Activated CD4-positive, alpha-beta T cell treated with anti-CD3 and anti-CD28 coated beads for 48 hours (primary cell): ENCODE measurements at regions not wholly inside any gene's neighbourhood (a gene's known extent, or its start where the extent isn't known, plus 50 kb on each side); places are given as distances from the start of the nearest gene placed in this dataset.
"Not testable (repeated sequence)": the region's sequence is repeated elsewhere in the genome, so short reads cannot be mapped to it uniquely, and the experiment has no call there.

Experiments used
- DNase-seq: peaks from one replicate; pipeline ENCODE4 v3.0.0-alpha.2; 2020

GRCh38 chr4:115529126-115529525 is 415.7 kb upstream of the NDST4 start:
- no peak for DNase-seq

DNA sequence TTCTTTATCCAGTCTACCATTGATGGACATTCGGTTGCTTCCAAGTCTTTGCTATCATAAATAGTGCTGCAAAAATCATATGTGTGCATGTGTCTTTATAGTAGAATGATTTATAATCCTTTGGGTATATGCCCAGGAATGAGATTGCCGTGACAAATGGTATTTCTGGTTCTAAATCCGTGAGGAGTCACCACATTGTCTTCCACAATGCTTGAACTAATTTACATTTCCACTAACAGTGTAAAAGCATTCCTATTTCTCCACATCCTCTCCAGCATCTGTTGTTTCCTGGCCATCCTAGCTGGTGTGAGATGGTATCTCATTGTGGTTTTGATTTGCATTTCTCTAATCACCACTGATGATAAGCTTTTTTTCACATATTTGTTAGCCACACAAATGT is 406.1 kb upstream of the NDST4 start:
- not testable (repeated sequence) for DNase-seq

- DNase-seq: no peak
Measured at GRCh38 chr4:115515772-115516171, 402.4 kb upstream of the NDST4 start.

DNA sequence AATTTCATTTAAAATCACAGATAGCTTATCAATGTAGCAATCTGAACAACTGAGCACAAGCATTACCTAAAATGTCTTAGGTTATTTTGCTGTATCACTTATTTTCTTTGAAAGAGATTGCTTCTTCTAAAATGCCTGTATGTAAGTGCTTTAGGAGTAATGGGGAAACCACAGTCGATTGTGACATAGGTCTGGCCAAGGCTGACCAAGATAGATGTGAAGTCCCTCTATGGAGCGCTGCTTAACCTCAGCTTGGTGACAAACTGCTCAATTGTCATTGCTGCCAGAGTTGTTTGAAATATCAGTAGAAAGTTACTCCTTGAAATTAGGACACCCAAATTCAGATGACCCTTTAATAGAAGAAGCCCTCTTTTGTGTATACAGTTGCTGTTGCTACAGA is 401.9 kb upstream of the NDST4 start:
- DNase-seq: no peak

DNA sequence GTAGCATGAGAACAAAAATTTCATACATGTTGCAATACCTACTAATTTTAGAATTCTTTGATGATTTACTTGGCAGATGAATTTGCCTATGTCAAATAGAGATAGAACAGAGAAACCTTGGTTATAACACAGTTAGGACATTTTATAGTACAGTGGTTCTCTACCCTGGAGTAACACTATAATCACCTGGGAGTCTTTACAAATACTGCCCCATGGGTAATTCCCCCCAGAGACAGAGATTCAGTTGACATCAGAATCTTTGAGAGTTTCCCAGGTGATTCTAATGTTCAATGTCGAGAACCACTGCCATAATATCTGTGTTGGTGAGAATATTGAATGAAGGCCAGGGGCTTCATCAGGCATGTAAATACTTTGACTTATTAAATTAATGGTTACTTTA is 401.3 kb upstream of the NDST4 start:
- no peak for DNase-seq

GRCh38 chr4:115505326-115505725 is 391.9 kb upstream of the NDST4 start:
- no peak for DNase-seq

- DNase-seq: no peak
Measured at GRCh38 chr4:115501656-115502055, 388.2 kb upstream of the NDST4 start.

DNA sequence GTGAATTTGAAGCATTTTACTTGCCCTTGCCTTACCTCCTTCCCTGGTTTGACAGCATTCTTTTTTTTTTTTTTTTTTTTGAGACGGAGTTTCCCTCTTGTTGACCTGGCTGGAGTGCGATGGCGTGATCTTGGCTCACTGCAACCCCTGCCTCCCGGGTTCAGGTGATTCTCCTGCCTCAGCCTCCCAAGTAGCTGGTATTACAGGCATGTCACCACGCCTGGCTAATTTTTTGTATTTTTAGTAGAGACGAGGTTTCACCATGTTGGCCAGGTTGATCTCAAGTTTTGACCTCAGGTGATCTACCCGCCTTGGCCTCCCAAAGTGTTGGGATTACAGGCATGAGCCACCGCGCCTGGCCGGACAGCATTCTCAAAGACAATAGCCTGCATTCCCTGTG is 380.4 kb upstream of the NDST4 start:
- DNase-seq: not testable (repeated sequence)

DNA sequence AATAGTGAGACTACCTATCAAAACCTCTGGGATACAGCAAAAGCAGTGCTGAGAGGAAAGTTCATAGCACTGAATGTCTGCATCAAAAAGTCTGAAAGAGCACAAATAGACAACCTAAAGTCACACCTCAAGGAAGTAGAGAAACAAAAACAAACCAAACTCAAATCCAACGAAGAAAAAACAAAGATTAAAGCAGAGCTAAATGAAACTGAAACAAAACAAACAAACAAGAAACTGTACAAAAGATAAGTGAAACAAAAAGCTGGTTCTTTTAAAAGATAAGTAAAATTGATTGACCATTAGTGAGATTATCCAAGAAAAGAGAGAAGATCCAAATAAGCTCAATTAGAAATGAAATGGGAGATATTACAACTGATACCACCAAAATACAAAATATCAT is 378.3 kb upstream of the NDST4 start:
- no peak for DNase-seq

- no peak for DNase-seq
Measured at GRCh38 chr4:115489279-115489678, 375.9 kb upstream of the NDST4 start.

DNA sequence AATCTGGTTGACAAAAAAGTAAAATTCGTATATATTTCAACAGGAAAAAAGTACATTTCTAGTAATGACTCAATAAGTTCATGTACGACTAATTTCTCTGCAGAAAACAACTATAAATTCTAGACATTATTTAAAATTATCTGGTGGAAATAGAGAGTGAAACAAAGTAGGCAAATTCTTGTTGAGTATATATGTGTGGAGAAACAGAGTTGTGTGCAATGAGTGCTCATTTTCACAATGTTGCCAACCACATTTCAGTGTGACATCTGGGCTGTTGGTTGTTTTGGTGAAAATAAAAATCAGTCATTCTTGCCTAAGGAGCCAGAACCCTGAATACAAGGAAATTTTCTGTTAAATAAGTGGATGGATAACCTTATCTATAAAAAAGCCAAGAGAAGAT is 372.0 kb upstream of the NDST4 start:
- no peak for DNase-seq

DNA sequence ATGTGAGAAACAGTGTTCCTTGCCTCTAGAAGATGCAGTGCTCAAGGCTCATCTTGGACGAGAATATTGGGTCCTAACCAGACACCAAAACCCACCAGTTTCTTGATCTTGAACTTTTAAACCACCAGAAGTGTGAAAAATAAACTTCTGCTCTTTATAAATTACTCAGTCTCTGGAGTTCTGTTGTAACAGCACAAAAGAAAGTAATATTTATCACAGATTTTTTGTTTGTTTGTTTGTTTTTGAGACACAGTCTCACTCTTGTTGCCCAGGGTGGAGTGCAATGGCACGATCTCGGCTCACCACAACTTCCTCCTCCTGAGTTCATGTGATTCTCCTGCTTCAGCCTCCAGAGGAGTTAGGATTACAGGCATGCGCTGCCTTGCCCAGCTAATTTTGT is 371.1 kb upstream of the NDST4 start:
- no peak for DNase-seq

GRCh38 chr4:115470763-115471162 is 357.3 kb upstream of the NDST4 start:
- DNase-seq: no peak

- DNase-seq: not testable (repeated sequence)
Measured at GRCh38 chr4:115459301-115459700, 345.9 kb upstream of the NDST4 start.

DNA sequence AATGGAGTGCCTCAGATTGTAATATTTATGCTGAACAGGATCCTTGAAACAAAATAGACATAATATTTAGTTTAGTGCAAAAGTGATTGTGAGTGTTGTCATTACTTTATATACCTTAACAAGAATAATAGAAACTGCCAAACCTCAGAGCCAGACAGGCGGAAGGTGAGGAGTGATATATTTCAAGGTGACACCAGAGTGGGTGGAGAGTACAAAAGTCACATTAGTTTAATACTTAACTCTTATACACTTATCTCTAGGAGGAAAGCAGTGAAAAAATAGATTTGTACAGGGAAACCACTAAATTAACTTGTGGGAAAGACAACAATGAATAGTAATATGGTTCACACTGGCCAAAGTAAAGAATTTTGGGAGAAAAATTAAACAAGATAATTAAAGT is 342.8 kb upstream of the NDST4 start:
- DNase-seq: no peak

DNA sequence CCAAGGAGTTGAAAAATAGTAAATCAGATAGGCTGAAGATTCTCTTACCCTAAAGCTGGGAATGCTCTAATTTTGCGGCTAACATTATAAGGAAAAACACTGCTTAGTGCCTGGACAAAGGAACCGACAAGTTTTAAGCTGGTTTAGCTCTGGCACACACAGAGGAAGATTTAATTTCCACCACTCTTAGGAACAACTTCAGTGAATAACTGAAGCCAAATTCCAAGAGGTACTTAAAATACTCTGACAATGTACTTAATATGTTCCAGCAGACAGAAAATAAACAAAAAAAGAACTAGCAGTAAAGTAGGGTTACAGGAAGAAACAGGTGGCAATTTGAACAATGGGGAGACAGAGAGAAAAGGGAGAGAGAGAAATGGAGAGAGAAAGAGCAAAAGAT is 340.8 kb upstream of the NDST4 start:
- no peak for DNase-seq

GRCh38 chr4:115453416-115453815 is 340.0 kb upstream of the NDST4 start:
- DNase-seq: no peak

DNA sequence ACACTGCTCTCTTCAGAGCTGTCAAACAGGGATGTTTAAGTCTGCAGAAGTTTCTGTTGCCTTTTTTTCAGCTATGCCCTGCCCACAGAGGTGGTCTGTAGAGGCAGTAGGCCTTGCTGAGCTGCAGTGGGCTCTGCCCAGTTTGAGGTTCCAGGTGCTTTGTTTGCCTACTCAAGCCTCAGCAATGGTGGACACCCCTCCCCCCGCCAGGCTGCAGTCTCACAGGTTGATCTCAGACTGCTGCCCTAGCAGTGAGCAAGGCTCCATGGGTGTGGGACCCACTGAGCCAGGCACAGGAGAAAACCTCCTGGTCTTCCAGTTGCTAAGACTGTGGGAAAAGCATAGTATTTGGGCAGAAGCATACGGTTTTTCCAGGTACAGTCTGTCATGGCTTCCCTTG is 338.8 kb upstream of the NDST4 start:
- DNase-seq: not testable (repeated sequence)

- no peak for DNase-seq
Measured at GRCh38 chr4:115437739-115438138, 324.3 kb upstream of the NDST4 start.

DNA sequence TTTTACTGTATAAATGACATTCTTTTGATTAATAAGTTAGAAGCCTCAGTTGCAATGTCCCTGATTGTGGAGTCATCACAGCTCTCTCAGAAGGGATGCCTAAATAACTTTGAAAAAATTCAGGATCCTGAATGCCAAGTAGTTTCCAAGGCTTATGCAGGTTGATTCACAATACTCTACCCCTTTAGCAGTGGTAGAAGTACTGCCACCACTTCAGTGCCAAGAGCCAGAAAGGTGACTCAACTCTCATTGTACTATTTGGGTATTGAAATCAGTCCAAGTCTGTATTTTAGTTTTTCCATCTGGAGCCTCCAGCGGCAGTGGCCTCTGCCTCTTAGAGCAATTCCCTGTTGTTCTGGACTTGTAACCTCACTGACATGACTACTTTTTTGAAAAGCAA is 320.1 kb upstream of the NDST4 start:
- DNase-seq: no peak

GRCh38 chr4:115430024-115430423 is 316.6 kb upstream of the NDST4 start:
- DNase-seq: no peak

GRCh38 chr4:115428455-115428854 is 315.0 kb upstream of the NDST4 start:
- no peak for DNase-seq

DNA sequence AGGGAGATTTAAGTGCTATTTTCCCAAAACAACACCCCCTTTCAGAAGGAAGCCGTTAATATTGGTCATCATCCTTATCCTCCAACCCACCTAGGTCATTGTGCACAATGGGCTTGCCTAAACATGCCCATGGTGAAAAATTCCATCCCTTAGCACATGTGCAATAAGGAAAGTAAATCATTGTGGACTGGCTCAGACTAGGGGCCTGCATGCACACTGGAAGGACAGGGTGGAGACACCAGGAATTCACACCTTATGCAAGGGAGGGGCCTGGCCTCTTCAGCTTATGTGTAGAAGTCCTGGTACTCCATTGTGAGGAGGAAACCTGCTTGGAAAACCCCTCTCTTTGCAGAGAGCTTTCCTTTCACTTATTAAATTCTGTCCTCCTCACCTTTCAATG is 311.4 kb upstream of the NDST4 start:
- no peak for DNase-seq

- no peak for DNase-seq
Measured at GRCh38 chr4:115418635-115419396, 305.4 kb upstream of the NDST4 start.

GRCh38 chr4:115396034-115396433 is 282.6 kb upstream of the NDST4 start:
- no peak for DNase-seq
